Endothelial cell of umbilical vein (primary cell): ENCODE measurements at regions not wholly inside any gene's neighbourhood (a gene's known extent, or its start where the extent isn't known, plus 50 kb on each side); places are given as distances from the start of the nearest gene placed in this dataset.

Experiments
- EZH2 ChIP-seq: IDR thresholded peaks from 2 replicates; pipeline ENCODE4 v1.6.1; 2012; ENCODE audit warnings: borderline replicate concordance, low read depth, mild to moderate bottlenecking, moderate library complexity, low read length, inconsistent platforms; ENCODE audit not compliant: severe bottlenecking
- FOS ChIP-seq: IDR thresholded peaks from 2 replicates; pipeline ENCODE4 v1.6.1; 2011; ENCODE audit warnings: mild to moderate bottlenecking, low read length, moderate library complexity, borderline replicate concordance; ENCODE audit not compliant: insufficient read depth
- MYC ChIP-seq: IDR thresholded peaks from one replicate; pipeline ENCODE4 v1.6.1; 2011; ENCODE audit warnings: mild to moderate bottlenecking, low read depth, low read length
- POLR2A ChIP-seq: IDR thresholded peaks from 2 replicates; pipeline ENCODE4 v1.6.1; 2012; ENCODE audit warnings: low read depth, mild to moderate bottlenecking, control low read depth, low read length
- POLR2AphosphoS5 ChIP-seq: IDR thresholded peaks from 2 replicates; pipeline ENCODE4 v1.6.1; 2012; ENCODE audit warnings: low read depth, mild to moderate bottlenecking, control low read depth, low read length, moderate library complexity; ENCODE audit not compliant: insufficient read depth
- TF ChIP-seq, protein P1 (sequence below), 2 donors: IDR thresholded peaks; 1 replicate in 1 of 2; 2 replicates in 1 of 2; pipeline ENCODE4 v1.5.1; 2011; ENCODE audit warnings: low read length in 2 of 2, mild to moderate bottlenecking in 2 of 2, moderate library complexity in 2 of 2, control low read depth in 1 of 2, inconsistent platforms in 1 of 2, low read depth in 1 of 2; ENCODE audit not compliant: insufficient read depth in 1 of 2; ENCODE audit errors: extremely low read depth in 1 of 2

DNA sequence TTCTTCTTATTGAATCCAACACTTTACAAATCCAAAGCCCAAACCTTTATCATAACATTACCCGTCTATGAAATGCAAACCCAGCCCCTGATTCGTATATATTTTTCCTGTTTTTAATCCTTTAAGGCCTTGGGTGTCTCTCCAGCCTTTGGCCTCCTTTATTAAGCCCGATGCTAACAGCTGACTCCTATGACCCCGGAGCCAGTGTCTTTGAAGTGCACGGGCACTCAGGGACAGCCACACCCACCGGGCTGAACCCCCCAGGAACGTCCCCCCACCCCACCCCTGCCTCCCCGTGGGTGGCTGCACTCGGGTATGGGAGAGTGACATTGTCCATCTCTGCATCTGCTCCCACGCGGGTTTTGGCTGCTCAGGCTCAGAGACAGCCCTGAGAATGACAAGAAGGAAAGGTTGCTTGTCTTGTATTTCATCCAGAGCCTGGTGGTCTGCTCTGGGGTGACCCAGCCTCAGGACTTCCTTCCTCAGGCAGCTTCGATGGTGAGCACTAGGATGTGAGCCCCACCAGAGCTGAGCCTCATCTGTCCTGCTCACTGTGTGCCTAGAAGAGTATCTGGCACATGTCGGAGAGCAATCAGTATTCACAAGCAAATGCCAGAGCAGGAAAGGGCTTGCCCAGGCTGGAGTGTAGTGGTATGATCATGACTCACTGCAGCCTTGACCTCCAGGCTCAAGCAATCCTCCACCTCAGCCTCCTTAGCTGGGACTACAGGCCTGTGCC lies 210.4 kb downstream of the SKIDA1 start:
- TF ChIP-seq, protein P1, sequence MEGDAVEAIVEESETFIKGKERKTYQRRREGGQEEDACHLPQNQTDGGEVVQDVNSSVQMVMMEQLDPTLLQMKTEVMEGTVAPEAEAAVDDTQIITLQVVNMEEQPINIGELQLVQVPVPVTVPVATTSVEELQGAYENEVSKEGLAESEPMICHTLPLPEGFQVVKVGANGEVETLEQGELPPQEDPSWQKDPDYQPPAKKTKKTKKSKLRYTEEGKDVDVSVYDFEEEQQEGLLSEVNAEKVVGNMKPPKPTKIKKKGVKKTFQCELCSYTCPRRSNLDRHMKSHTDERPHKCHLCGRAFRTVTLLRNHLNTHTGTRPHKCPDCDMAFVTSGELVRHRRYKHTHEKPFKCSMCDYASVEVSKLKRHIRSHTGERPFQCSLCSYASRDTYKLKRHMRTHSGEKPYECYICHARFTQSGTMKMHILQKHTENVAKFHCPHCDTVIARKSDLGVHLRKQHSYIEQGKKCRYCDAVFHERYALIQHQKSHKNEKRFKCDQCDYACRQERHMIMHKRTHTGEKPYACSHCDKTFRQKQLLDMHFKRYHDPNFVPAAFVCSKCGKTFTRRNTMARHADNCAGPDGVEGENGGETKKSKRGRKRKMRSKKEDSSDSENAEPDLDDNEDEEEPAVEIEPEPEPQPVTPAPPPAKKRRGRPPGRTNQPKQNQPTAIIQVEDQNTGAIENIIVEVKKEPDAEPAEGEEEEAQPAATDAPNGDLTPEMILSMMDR (IDR thresholded peaks at IDR 0.05; ENCODE audit: extremely low read depth in 1 of 2, insufficient read depth in 1 of 2, low read depth in 1 of 2, low read length in 2 of 2), result no peak
- TF ChIP-seq POLR2AphosphoS5 (peak; percentile 28), FOS (peak; percentile 44), POLR2A (peak; percentile 58), EZH2 (no peak), MYC (no peak)
